ENCODE measurements at regions not wholly inside any gene's neighbourhood (a gene's known extent, or its start where the extent isn't known, plus 50 kb on each side); places are given as distances from the start of the nearest gene placed in this dataset.

- TF ChIP-seq ZNF121 (tag by site-specific recombination; IDR thresholded peaks at IDR 0.05) = no peak
- no peak for TF ChIP-seq ZNF518A (tag by site-specific recombination; conservative IDR thresholded peaks at IDR 0.05; ENCODE audit: low read depth)
- TF ChIP-seq HIC1 (tag by site-specific recombination; IDR thresholded peaks at IDR 0.05) = no peak
- TF ChIP-seq ZBTB49 (tag by site-specific recombination; IDR thresholded peaks at IDR 0.05; ENCODE audit: low read depth) = no peak
- no peak for TF ChIP-seq REPIN1 (tag by site-specific recombination; IDR thresholded peaks at IDR 0.05; ENCODE audit: low read depth)
- no peak for TF ChIP-seq SCRT2 (tag by site-specific recombination; IDR thresholded peaks at IDR 0.05)
- H3K36me3 ChIP-seq (ENCODE audit: control insufficient read depth in 2 of 2, insufficient read depth in 1 of 2, low read length in 2 of 2) = no peaks in the 10 kb centered on the region
- CTCF ChIA-PET = interaction anchor here (0.6 to 1.9 kb wide), 5 partner anchors 11 to 253 kb away, joined by 3 to 6 read pairs (median 4); no protein-coding TSS in a partner anchor
- no peaks in the 10 kb centered on the region for H3K9me3 ChIP-seq (ENCODE audit: control insufficient read depth, insufficient read depth, low read depth, low read length)
- POLR2A ChIA-PET = no interaction called here
- no peaks in the 10 kb centered on the region; the same call in 1 of the 2 replicates for H3K4me1 ChIP-seq (ENCODE audit: control insufficient read depth, insufficient read depth, low read length)
- no peak overlapping the region for H3K4me3 ChIP-seq (ENCODE audit: low read depth, low read length)
- H3K27ac ChIP-seq (ENCODE audit: extremely low read depth, low read depth, low read length) = no peak overlapping the region
These were observed 69.0 kb upstream of the DHRS4 start for GRCh38 chr14:23884541-23884904.

GRCh38 chr14:23887536-23887935, 66.0 kb upstream of the DHRS4 start:
- Histone ChIP-seq H3K9me3 (ENCODE audit: control insufficient read depth, insufficient read depth, low read depth, low read length) (no peaks in the 10 kb centered on the region), H3K27ac (ENCODE audit: extremely low read depth, low read depth, low read length) (no peak overlapping the region), H3K4me1 (ENCODE audit: control insufficient read depth, insufficient read depth, low read length) (no peaks in the 10 kb centered on the region; the same call in 1 of the 2 replicates), H3K4me3 (ENCODE audit: low read depth, low read length) (no peak overlapping the region), H3K36me3 (ENCODE audit: control insufficient read depth in 2 of 2, insufficient read depth in 1 of 2, low read length in 2 of 2) (no peaks in the 10 kb centered on the region)
- ChIA-PET CTCF (interaction anchor here (1.3 kb wide), 1 partner anchor 23 kb away, joined by 3 read pairs; no protein-coding TSS in a partner anchor), POLR2A (no interaction called here)
- TF ChIP-seq ZNF274 (IDR thresholded peaks at IDR 0.05; ENCODE audit: low read length) (no peak), ZNF274 (tag by site-specific recombination; IDR thresholded peaks at IDR 0.05; ENCODE audit: borderline replicate concordance) (no peak), ZNF266 (tag by site-specific recombination; IDR thresholded peaks at IDR 0.05; ENCODE audit: low read depth) (no peak), ZNF16 (tag by site-specific recombination; IDR thresholded peaks at IDR 0.05; ENCODE audit: low read depth) (no peak), ZNF24 (tag by site-specific recombination; IDR thresholded peaks at IDR 0.05) (no peak), ZNF18 (tag by site-specific recombination; IDR thresholded peaks at IDR 0.05) (no peak), ZNF558 (tag by site-specific recombination; IDR thresholded peaks at IDR 0.05) (no peak), ZNF560 (tag by site-specific recombination; IDR thresholded peaks at IDR 0.05; ENCODE audit: borderline replicate concordance) (no peak), ZNF670 (tag by site-specific recombination; IDR thresholded peaks at IDR 0.05; ENCODE audit: low read depth) (no peak), ZBTB8A (tag by site-specific recombination; IDR thresholded peaks at IDR 0.05) (no peak), KLF17 (tag by site-specific recombination; IDR thresholded peaks at IDR 0.05) (no peak), ZNF776 (tag by site-specific recombination; IDR thresholded peaks at IDR 0.05; ENCODE audit: borderline replicate concordance) (no peak), ZNF302 (tag by site-specific recombination; IDR thresholded peaks at IDR 0.05; ENCODE audit: low read depth) (no peak), ZNF677 (tag by site-specific recombination; IDR thresholded peaks at IDR 0.05) (no peak), KLF8 (tag by site-specific recombination; IDR thresholded peaks at IDR 0.05) (no peak), WT1 (tag by site-specific recombination; IDR thresholded peaks at IDR 0.05) (no peak)
